AG09309 (cell line): ENCODE measurements at regions not wholly inside any gene's neighbourhood (a gene's known extent, or its start where the extent isn't known, plus 50 kb on each side); places are given as distances from the start of the nearest gene placed in this dataset.

ENCODE experiments used
- DNase-seq: peaks from one replicate; pipeline ENCODE4 v3.0.0-alpha.2; 2010; ENCODE audit warnings: low read depth
- H3K4me3 ChIP-seq: 2 replicates; pipeline ENCODE4 v1.5.1; 2011; ENCODE audit warnings: mild to moderate bottlenecking, low read depth, low read length, moderate library complexity; ENCODE audit not compliant: control insufficient read depth
- CTCF ChIP-seq: IDR thresholded peaks from 2 replicates; pipeline ENCODE4 v1.5.1; 2011; ENCODE audit warnings: mild to moderate bottlenecking, low read depth, low read length, inconsistent platforms; ENCODE audit not compliant: insufficient read depth, control insufficient read depth; ENCODE audit errors: missing control alignments

- no peak for TF ChIP-seq CTCF
- no peak overlapping the region for H3K4me3 ChIP-seq
- no peak for DNase-seq
Observed at GRCh38 chr4:38603652-38604051, 60.3 kb upstream of the KLF3 start.

- TF ChIP-seq CTCF, result no peak
- H3K4me3 ChIP-seq, result no peak overlapping the region
Observed at GRCh38 chr4:38605181-38605752, 58.7 kb upstream of the KLF3 start.

GRCh38 chr4:38605753-38606586, 58.0 kb upstream of the KLF3 start:
- no peak for DNase-seq
- no peak overlapping the region for H3K4me3 ChIP-seq
- no peak for TF ChIP-seq CTCF

More at GRCh38 chr4:38605181-38605752, 58.7 kb upstream of the KLF3 start:
- DNase-seq, result no peak

GRCh38 chr4:38606587-38606905, 57.5 kb upstream of the KLF3 start:
- no peak for DNase-seq
- TF ChIP-seq CTCF, result no peak

GRCh38 chr4:38609614-38610013, 54.4 kb upstream of the KLF3 start:
- no peak for DNase-seq
- TF ChIP-seq CTCF, result no peak
- no peak overlapping the region for H3K4me3 ChIP-seq

More at GRCh38 chr4:38606587-38606905, 57.5 kb upstream of the KLF3 start:
- H3K4me3 ChIP-seq, result no peak overlapping the region

- TF ChIP-seq CTCF, result no peak
- H3K4me3 ChIP-seq, result no peak overlapping the region
- no peak for DNase-seq
Observed at GRCh38 chr4:38610521-38610920, 53.5 kb upstream of the KLF3 start.
